ENCODE measurements at regions not wholly inside any gene's neighbourhood (a gene's known extent, or its start where the extent isn't known, plus 50 kb on each side); places are given as distances from the start of the nearest gene placed in this dataset.
A peak's percentile ranks its signal among the peaks of the same experiment; 100 is the strongest.
"Not testable (repeated sequence)": the region's sequence is repeated elsewhere in the genome, so short reads cannot be mapped to it uniquely, and the experiment has no call there.

DNA sequence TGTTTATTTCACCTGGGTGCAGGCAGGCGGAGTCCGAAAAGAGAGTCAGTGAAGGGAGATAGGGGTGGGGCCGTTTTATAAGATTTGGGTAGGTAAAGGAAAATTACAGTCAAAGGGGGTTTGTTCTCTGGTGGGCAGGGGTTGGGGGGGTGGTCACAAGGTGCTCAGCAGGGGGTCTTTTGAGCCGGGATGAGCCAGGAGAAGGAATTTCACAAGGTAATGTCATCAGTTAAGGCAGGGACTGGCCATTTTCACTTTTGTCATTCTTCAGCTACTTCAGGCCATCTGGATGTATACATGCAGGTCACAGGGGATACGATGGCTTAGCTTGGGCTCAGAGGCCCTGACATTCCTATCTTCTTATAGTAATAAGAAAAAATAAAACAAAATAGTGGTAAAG, 220.3 kb upstream of the ZNF608 start:
- ATAC-seq (replicated peaks); DNase-seq; H3K4me1 Mint-ChIP-seq (ENCODE audit: low read depth in 2 of 2); H3K36me3 Mint-ChIP-seq (ENCODE audit: insufficient read depth); H3K27ac Mint-ChIP-seq; H3K4me3 Mint-ChIP-seq; H3K27me3 Mint-ChIP-seq: not testable (repeated sequence)
- H3K9me3 Mint-ChIP-seq: peaks cover 0 to 13% of the 10 kb centered on the region in 2 donors

DNA sequence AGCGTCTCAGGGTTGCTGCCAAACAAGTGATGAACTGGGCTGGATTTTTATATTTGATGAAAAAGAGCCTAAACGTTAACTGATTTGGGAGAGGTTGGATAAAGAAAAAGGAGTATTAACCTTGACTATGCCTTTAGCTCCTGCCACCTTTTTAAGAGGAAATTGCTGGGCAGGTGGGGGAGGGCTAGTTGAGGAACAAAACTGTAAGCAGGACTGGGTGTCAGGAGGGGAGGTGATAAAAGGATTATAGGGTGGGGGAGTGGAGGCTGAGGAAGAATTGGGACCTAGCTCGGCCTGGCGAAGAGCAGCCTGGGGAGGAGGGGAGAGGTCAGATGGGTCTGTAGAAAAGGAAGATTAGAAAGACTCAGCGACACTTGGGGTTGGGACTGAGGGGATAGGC, 223.9 kb upstream of the ZNF608 start:
- not testable (repeated sequence) for H3K27ac Mint-ChIP-seq; H3K4me3 Mint-ChIP-seq; ATAC-seq (replicated peaks); H3K36me3 Mint-ChIP-seq (ENCODE audit: insufficient read depth); H3K27me3 Mint-ChIP-seq; H3K4me1 Mint-ChIP-seq (ENCODE audit: low read depth in 2 of 2); DNase-seq
- H3K9me3 Mint-ChIP-seq: peaks cover 0 to 10% of the 10 kb centered on the region in 2 donors

DNA sequence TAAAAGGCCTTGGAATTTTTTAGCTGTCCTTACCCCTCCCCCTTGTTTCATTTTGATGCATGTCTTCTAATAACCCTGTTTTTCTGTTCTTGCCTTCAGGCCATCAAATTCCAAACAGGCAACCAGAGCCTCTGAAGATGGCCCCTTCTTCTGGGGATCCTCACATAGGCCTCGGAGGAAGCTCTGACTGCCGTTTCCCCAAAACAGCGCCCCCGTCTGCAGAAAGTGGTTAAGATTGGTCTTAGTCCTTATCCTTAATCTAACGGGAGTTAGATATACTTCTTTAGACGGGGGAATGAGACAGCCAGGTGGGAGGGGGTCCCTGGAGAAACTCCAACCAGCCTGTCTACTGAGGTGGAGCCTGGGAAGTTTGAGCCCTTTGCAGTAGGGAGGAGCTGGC, 226.3 kb upstream of the ZNF608 start:
- Mint-ChIP-seq H3K27ac (no peak overlapping the region), H3K4me3 (no peak overlapping the region), H3K4me1 (ENCODE audit: low read depth in 2 of 2) (no peaks in the 10 kb centered on the region), H3K36me3 (ENCODE audit: insufficient read depth) (no peaks in the 10 kb centered on the region), H3K9me3 (peaks cover 0 to 6% of the 10 kb centered on the region in 2 donors), H3K27me3 (no peaks in the 10 kb centered on the region)
- ATAC-seq (replicated peaks) (no peak), DNase-seq (no peak)

DNA sequence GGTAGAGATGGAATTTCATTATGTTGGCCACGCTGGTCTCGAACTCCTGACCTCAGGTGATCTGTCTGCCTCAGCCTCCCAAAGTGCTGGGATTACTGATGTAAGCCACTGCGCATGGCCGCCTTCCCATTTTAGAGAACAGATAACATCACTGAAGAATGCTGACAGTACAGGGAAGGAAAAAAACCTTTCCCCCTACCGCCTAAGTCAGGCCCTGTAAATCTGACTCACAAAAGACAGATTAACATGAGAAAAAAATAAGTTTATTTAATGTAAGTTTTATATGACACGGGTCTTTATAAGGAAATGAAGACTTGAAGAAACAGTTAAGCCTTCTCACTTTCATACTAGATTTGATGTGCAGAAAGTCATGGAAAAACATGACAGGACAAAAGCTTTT, 227.2 kb upstream of the ZNF608 start:
- no peak for DNase-seq
- Mint-ChIP-seq H3K27ac (no peak overlapping the region), H3K4me1 (ENCODE audit: low read depth in 2 of 2) (no peaks in the 10 kb centered on the region), H3K9me3 (peaks cover 0 to 6% of the 10 kb centered on the region in 2 donors), H3K36me3 (ENCODE audit: insufficient read depth) (no peaks in the 10 kb centered on the region), H3K27me3 (no peaks in the 10 kb centered on the region), H3K4me3 (no peak overlapping the region)
- no peak for ATAC-seq (replicated peaks)

DNA sequence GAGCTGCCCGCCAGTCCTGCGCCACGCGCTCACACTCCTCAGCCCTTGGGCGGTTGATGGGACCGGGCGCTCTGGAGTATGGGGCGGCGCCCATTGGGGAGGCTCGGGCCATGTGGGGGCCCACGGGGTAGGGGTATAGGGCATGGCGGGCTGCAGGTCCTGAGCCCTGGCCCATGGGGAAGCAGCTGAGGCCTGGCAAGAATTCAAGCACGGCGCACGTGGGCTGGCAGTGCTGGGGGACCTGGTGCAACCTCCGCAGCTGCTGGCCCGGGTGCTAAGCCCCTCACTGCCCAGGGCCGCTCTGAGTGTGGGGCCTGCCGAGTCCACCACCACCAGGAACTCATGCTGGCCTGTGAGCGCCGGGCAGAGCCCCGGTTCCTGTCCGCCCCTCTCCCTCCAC, 229.6 kb upstream of the ZNF608 start:
- no peaks in the 10 kb centered on the region for H3K36me3 Mint-ChIP-seq (ENCODE audit: insufficient read depth)
- no peak for ATAC-seq (replicated peaks)
- no peaks in the 10 kb centered on the region for H3K27me3 Mint-ChIP-seq

DNA sequence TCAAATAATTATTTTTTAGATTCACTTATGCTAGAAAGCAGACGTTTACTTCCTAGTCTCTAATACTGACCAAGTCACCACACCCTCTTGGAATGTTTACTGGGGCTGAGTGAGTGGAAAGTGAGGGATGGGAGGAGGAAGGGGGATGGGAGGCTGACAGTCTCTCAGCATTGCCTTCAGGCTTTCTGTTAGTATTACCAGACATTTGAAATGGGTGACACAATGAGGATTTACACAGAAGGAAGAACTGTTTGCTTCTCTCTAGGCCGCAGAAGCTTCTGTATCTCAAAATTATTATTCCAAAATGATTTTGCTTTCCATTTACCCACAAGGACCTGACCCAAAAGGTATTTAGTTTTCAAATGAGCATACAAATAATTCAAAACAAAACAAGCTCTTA, 232.8 kb upstream of the ZNF608 start:
- no peak for DNase-seq
- Mint-ChIP-seq H3K4me1 (ENCODE audit: low read depth in 2 of 2) (no peaks in the 10 kb centered on the region), H3K4me3 (no peak overlapping the region), H3K36me3 (ENCODE audit: insufficient read depth) (no peaks in the 10 kb centered on the region), H3K27ac (no peak overlapping the region), H3K9me3 (peaks cover 3 to 10% of the 10 kb centered on the region in 2 donors), H3K27me3 (no peaks in the 10 kb centered on the region)
- no peak for ATAC-seq (replicated peaks)

More for the DNA sequence above, 229.6 kb upstream of the ZNF608 start:
- no peak overlapping the region for H3K4me3 Mint-ChIP-seq
- H3K9me3 Mint-ChIP-seq: peaks cover 0 to 3% of the 10 kb centered on the region in 2 donors
- no peaks in the 10 kb centered on the region for H3K4me1 Mint-ChIP-seq (ENCODE audit: low read depth in 2 of 2)
- no peak overlapping the region for H3K27ac Mint-ChIP-seq
- no peak for DNase-seq

DNA sequence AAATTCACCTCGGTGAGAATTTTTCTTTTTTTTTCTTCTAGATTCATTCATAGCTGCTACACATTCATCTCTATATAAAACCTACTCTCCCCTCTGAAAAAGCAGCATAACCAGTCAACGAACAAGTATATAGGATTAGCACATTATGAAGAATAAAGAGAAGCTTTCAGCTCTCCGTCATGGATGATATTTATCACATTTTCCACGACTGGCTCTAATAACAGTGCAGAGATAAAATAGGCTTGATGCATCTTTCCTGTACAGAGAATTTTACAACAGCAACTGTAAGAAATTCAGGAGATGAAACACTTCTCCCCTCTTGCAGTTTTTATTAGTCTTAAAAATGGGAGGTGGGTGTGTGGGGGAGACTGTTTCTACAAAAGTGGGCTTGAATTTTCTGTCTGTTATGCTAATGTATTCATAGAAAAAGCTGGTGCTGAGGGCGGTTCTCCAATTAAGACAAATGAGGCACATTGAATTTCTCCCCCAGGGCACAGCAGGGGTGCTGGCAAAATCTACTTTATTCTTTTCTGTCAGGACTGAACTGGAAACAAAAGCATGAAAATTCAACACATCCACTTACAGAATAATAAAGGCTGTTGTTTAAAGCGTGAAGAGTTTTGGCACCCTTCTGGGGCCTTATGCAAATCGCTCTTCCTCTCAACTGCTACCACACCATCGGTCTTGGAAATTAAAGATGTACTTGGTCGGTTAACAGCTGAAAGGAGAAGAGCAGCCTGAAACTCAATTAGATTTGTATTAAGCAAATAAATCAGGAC, 233.9 kb upstream of the ZNF608 start:
- DNase-seq (no peak), ATAC-seq (replicated peaks) (no peak)
- Mint-ChIP-seq H3K27me3 (no peaks in the 10 kb centered on the region), H3K36me3 (ENCODE audit: insufficient read depth) (no peaks in the 10 kb centered on the region), H3K4me3 (no peak overlapping the region), H3K9me3 (peaks cover 3 to 10% of the 10 kb centered on the region in 2 donors), H3K4me1 (ENCODE audit: low read depth in 2 of 2) (no peaks in the 10 kb centered on the region), H3K27ac (no peak overlapping the region)

DNA sequence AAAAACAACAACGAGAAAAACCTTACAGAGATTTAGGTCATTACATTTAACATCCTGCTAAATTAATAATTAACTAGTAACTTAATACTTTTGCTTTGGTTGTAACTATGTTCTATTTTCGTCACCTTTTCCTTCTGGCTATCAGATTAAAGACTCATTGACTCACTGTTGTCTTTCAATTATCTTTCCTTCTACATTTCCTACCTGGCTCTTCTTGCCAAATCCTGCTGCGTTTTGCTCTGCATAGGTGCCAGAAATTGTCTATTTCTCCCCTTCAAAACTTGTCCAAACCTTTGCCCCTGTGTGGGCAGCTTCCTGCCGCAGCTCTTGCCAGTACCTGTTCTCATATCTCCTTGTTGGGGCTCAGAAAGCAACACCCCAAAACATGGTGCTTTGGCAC, 235.5 kb upstream of the ZNF608 start:
- ATAC-seq (replicated peaks): no peak
- Mint-ChIP-seq H3K36me3 (ENCODE audit: insufficient read depth) (no peaks in the 10 kb centered on the region), H3K27ac (no peak overlapping the region), H3K4me3 (no peak overlapping the region), H3K27me3 (no peaks in the 10 kb centered on the region), H3K9me3 (peaks cover 7 to 20% of the 10 kb centered on the region in 2 donors), H3K4me1 (ENCODE audit: low read depth in 2 of 2) (no peaks in the 10 kb centered on the region)
- DNase-seq: no peak

DNA sequence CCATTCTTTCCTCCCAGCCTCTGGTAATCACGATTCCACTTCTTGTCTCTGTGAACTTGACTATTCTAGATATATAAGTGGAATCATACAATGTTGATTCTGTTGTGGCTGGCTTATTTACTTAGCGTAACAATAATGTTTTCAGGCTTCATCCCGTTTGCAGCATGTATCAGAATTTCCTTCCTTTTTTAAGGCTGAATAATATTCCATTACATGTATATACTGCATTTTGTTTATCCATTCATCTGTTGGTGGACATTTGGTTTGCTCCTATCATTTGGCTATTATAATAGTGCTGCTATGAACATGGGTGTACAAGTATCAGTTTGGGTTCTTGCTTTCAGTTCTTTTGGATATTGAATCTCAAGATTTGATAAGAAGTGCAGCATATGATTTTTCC, 239.7 kb upstream of the ZNF608 start:
- Mint-ChIP-seq H3K36me3 (ENCODE audit: insufficient read depth) (no peaks in the 10 kb centered on the region), H3K4me1 (ENCODE audit: low read depth in 2 of 2) (no peaks in the 10 kb centered on the region), H3K9me3 (peaks cover 6 to 20% of the 10 kb centered on the region in 2 donors), H3K27me3 (no peaks in the 10 kb centered on the region), H3K4me3 (no peak overlapping the region), H3K27ac (no peak overlapping the region)
- ATAC-seq (replicated peaks): no peak
- no peak for DNase-seq

DNA sequence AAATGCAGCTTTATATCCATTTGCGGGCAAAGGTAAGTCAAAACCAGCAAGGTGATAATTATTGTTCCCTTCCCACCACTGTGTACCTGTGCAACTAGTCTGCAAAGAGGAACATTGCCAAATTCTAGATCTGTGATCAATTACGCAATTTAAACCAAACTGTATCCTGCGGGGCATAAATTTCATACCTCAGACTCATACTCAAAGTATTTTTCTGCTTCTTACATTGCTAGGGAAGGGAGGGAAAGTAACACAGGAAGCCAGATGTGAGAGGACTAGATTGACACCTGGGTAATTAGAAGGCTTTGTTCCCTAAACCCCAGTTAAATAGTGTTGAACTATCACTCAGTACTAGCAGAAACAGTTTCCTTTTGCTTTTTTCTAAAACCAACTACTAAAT, 240.2 kb upstream of the ZNF608 start:
- no peaks in the 10 kb centered on the region for H3K36me3 Mint-ChIP-seq (ENCODE audit: insufficient read depth)
- H3K4me1 Mint-ChIP-seq (ENCODE audit: low read depth in 2 of 2): no peaks in the 10 kb centered on the region
- no peak overlapping the region for H3K27ac Mint-ChIP-seq
- no peak overlapping the region for H3K4me3 Mint-ChIP-seq
- ATAC-seq (replicated peaks) (peak; percentile 21), DNase-seq (no peak)
- no peaks in the 10 kb centered on the region for H3K27me3 Mint-ChIP-seq
- peaks cover 6 to 19% of the 10 kb centered on the region in 2 donors for H3K9me3 Mint-ChIP-seq

DNA sequence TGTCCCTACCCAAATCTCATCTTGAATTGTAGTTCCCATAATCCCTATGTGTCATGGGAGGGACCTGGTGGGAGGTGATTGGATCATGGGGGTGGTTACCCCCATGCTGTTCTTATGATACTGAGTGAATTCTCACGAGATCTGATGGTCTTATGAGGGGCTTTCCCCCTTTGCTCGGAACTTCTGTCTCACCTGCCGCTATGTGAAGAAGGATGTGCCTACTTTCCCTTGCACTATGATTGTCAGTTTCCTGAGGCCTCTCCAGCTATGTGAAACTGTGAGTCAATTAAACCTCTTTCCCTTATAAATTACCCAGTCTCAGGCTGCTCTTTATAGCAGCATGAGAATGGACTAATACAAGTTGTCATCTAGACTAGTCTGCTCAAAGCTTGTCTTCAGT, 241.3 kb upstream of the ZNF608 start:
- ATAC-seq (replicated peaks); H3K27me3 Mint-ChIP-seq: not testable (repeated sequence)

DNA sequence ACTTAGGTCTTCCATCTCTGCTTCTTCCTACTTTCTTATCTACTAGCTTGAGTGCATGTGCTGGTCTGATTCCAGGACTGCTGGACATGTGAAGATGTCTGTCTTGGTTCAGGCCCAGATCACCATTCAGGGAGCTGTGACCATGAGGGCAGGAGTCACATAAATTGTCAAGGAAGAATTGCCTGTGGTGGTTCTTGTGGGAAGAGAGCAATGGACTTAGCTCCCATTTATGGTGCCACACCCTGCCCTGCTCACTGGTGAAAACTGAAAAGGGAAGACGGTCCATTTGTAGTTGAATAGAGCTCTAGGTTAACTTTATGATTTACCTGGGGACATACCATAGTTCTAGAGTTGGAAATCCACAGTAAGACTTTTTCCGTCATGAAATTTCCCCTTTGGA, 244.3 kb upstream of the ZNF608 start:
- Mint-ChIP-seq H3K27ac (no peak overlapping the region), H3K36me3 (ENCODE audit: insufficient read depth) (no peaks in the 10 kb centered on the region), H3K9me3 (peaks cover 6 to 9% of the 10 kb centered on the region in 2 donors), H3K4me1 (ENCODE audit: low read depth in 2 of 2) (no peaks in the 10 kb centered on the region), H3K4me3 (no peak overlapping the region), H3K27me3 (no peaks in the 10 kb centered on the region)
- ATAC-seq (replicated peaks) (no peak), DNase-seq (no peak)

More for the DNA sequence above, 241.3 kb upstream of the ZNF608 start:
- H3K4me1 Mint-ChIP-seq (ENCODE audit: low read depth in 2 of 2); DNase-seq; H3K27ac Mint-ChIP-seq; H3K36me3 Mint-ChIP-seq (ENCODE audit: insufficient read depth); H3K4me3 Mint-ChIP-seq; H3K9me3 Mint-ChIP-seq: not testable (repeated sequence)

DNA sequence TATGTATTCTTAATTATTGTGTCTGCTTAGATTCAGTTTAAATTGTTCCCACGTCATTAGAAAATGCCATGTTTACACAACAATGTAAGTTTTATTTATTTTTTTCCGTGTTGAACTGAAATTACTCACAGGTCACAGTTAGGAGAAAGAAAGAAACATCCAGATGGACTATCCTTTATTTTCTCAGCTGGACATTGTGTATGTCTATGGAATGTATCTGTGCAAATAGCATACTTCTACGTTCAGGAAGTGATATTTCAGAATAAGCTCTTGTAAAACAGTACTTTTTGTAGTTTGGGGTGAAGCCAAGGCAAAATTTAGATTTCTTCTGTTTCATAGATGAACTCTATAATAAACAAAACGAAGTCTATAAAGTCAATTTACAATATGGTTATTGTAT, 249.0 kb upstream of the ZNF608 start:
- Mint-ChIP-seq H3K27me3 (no peaks in the 10 kb centered on the region), H3K4me1 (ENCODE audit: low read depth in 2 of 2) (no peaks in the 10 kb centered on the region), H3K9me3 (no peaks in the 10 kb centered on the region), H3K27ac (no peak overlapping the region), H3K36me3 (ENCODE audit: insufficient read depth) (no peaks in the 10 kb centered on the region), H3K4me3 (no peak overlapping the region)
- ATAC-seq (replicated peaks) (no peak), DNase-seq (no peak)

DNA sequence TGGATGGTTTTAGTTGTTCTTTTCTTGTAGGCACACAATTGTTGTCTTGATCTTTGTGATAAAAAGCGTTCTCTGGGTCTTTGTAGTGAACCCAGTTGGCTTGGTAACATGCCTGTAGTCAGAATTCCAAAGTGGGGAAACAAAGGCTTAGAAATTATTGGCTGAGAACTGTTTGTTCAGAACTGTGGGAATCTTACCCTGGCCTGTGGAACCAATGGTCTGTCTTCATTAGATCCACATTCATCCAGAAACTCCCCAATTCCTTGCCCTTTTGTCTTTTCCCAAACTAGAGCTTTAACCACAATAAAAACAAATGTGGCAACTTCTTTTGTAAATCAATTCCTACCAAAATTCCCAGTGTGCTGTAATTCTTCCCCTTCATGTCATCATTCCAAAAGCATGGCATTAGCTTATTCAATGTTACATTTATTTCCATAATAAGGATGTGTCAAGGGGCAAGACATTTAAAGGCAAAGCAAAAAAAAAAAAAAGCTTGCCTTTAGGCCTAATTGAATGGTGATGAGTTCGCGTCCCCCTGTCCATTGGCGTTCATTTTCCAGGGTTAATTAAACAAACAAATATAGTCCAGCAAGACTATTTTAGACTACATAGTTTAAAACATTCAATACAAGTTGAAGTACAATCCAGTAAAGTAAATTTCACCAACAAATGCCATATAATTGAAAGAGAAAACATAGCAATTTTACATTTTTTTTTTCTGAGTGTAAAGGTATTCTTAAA, 249.8 kb upstream of the ZNF608 start:
- Mint-ChIP-seq H3K27ac (no peak overlapping the region), H3K4me1 (ENCODE audit: low read depth in 2 of 2) (no peaks in the 10 kb centered on the region), H3K27me3 (no peaks in the 10 kb centered on the region), H3K9me3 (peaks cover 3 to 4% of the 10 kb centered on the region in 2 donors), H3K36me3 (ENCODE audit: insufficient read depth) (no peaks in the 10 kb centered on the region), H3K4me3 (no peak overlapping the region)
- no peak for DNase-seq
- ATAC-seq (replicated peaks): no peak

All from effector memory CD8-positive, alpha-beta T cell (primary cell).